Limb (tissue), 2 donors: ENCODE measurements at regions not wholly inside any gene's neighbourhood (a gene's known extent, or its start where the extent isn't known, plus 50 kb on each side); places are given as distances from the start of the nearest gene placed in this dataset.
A peak's percentile ranks its signal among the peaks of the same experiment; 100 is the strongest.

Experiments used
- DNase-seq, 2 donors: peaks; one replicate each; pipeline ENCODE4 v3.0.0-alpha.2; 2016; ENCODE audit errors: extremely low spot score in 2 of 2

GRCh38 chr5:179497636-179498340 is 52.6 kb upstream of the RUFY1 start:
- DNase-seq, result no peak

- DNase-seq, result no peak
Observed at GRCh38 chr5:179495906-179496455, 54.4 kb upstream of the RUFY1 start.

- no peak for DNase-seq
Observed at GRCh38 chr5:179494774-179495526, 55.4 kb upstream of the RUFY1 start.

GRCh38 chr5:179488975-179489374 is 61.4 kb upstream of the RUFY1 start:
- no peak for DNase-seq

GRCh38 chr5:179488491-179488890 is 61.9 kb upstream of the RUFY1 start:
- peak in 1 of 2 donors; percentile 30 for DNase-seq

GRCh38 chr5:179487145-179487544 is 63.2 kb upstream of the RUFY1 start:
- no peak for DNase-seq

GRCh38 chr5:179486596-179487051 is 63.7 kb upstream of the RUFY1 start:
- DNase-seq, result no peak

- DNase-seq, result no peak
Observed at GRCh38 chr5:179485845-179486575, 64.3 kb upstream of the RUFY1 start.

- DNase-seq, result no peak
Observed at GRCh38 chr5:179484761-179485160, 65.6 kb upstream of the RUFY1 start.

- DNase-seq, result no peak
Observed at GRCh38 chr5:179484201-179484600, 66.2 kb upstream of the RUFY1 start.

GRCh38 chr5:179478624-179479023 is 71.7 kb upstream of the RUFY1 start:
- DNase-seq, result no peak

- peak in 1 of 2 donors; percentile 59 for DNase-seq
Observed at GRCh38 chr5:179475208-179475751, 75.1 kb upstream of the RUFY1 start.

- DNase-seq, result no peak
Observed at GRCh38 chr5:179472641-179473040, 77.7 kb upstream of the RUFY1 start.

GRCh38 chr5:179472174-179472573 is 78.2 kb upstream of the RUFY1 start:
- no peak for DNase-seq

GRCh38 chr5:179470201-179470600 is 80.2 kb upstream of the RUFY1 start:
- no peak for DNase-seq

GRCh38 chr5:179468696-179469095 is 81.7 kb upstream of the RUFY1 start:
- DNase-seq, result no peak

- no peak for DNase-seq
Observed at GRCh38 chr5:179467441-179467840, 82.9 kb upstream of the RUFY1 start.

- no peak for DNase-seq
Observed at GRCh38 chr5:179464631-179465030, 85.7 kb upstream of the RUFY1 start.

- no peak for DNase-seq
Observed at GRCh38 chr5:179462040-179462439, 88.3 kb upstream of the RUFY1 start.

- no peak for DNase-seq
Observed at GRCh38 chr5:179461576-179461975, 88.8 kb upstream of the RUFY1 start.

- DNase-seq, result no peak
Observed at GRCh38 chr5:179459771-179460170, 90.6 kb upstream of the RUFY1 start.

- DNase-seq, result no peak
Observed at GRCh38 chr5:179457612-179458011, 92.7 kb upstream of the RUFY1 start.
